K562 (cell line): ENCODE measurements at regions not wholly inside any gene's neighbourhood (a gene's known extent, or its start where the extent isn't known, plus 50 kb on each side); places are given as distances from the start of the nearest gene placed in this dataset.

Experiments
- ATAC-seq: fragments of 200-7000 bp; cut with Tn5 transposase; 3 replicates; pipeline ENCODE4 v1.9.1; 2020; ENCODE audit warnings: moderate library complexity
- BruUV-seq: library from RNA; stranded (reverse); fragments of 400-500 nt; replicated peaks from 2 replicates; lab custom pipeline; 2021; lab: Mats Ljungman, UMichigan
- CTCF ChIA-PET: fragments of 300-600 bp; formaldehyde crosslinking; extraction: SDS; loops from one replicate; lab custom pipeline; 2021; ENCODE audit warnings: low intra/inter-chr PET ratio; lab: Yijun Ruan, JAX
- POLR2A ChIA-PET: fragments of 300-600, 350-650 bp; sonication (Branson Sonifier 250); formaldehyde crosslinking; extraction: SDS; loops from one replicate; lab custom pipeline; 2021; ENCODE audit warnings: antibody characterized with exemption, inconsistent platforms; lab: Yijun Ruan, JAX
- DNase-seq, 4 experiments: peaks; one replicate each; pipeline versions ENCODE4 v3.0.0 to v3.0.0-alpha.2; 2011 to 2018; ENCODE audit warnings: low spot score in 3 of 4, mixed read lengths in 3 of 4; ENCODE audit errors: extremely low read depth in 1 of 4
- FAIRE-seq: peaks from 2 replicates; lab custom pipeline; 2011; peaks lifted over from hg19 to GRCh38; lab: Jason Lieb, UNC
- H2AFZ ChIP-seq: 2 replicates; pipeline ENCODE4 v1.6.0; 2011; ENCODE audit warnings: low read depth, low read length, control low read depth, inconsistent platforms
- H3K27ac ChIP-seq: fragments of 200-600 bp; 3 replicates; pipeline ENCODE4 v1.8.0; 2011; ENCODE audit warnings: low read depth, mild to moderate bottlenecking, control low read depth, inconsistent platforms, low read length, moderate library complexity, mixed read lengths; ENCODE audit errors: extremely low read depth
- H3K27me3 ChIP-seq, 2 experiments: fragments of 300-600 bp in 1 of 2; 2 replicates in 1 of 2; 3 replicates in 1 of 2; pipeline versions ENCODE4 v1.6.0 to v1.8.0; 2011; ENCODE audit warnings: inconsistent platforms in 2 of 2, low read length in 2 of 2, mild to moderate bottlenecking in 1 of 2, mixed read lengths in 1 of 2, moderate library complexity in 1 of 2; ENCODE audit not compliant: control insufficient read depth in 2 of 2, insufficient read depth in 2 of 2
- H3K36me3 ChIP-seq: fragments of 300-600 bp; 3 replicates; pipeline ENCODE4 v1.8.0; 2011; ENCODE audit warnings: mild to moderate bottlenecking, low read length, inconsistent platforms; ENCODE audit not compliant: control insufficient read depth, insufficient read depth
- H3K4me1 ChIP-seq, 2 experiments: fragments of 200-600 bp in 1 of 2; replicated peaks in 1 of 2; 2 replicates in 1 of 2; 3 replicates in 1 of 2; pipeline versions ENCODE4 v1.5.1 to v1.8.0; 2011; ENCODE audit warnings: inconsistent platforms in 2 of 2, low read length in 2 of 2, mild to moderate bottlenecking in 1 of 2, mixed read lengths in 1 of 2, moderate library complexity in 1 of 2; ENCODE audit not compliant: control insufficient read depth in 2 of 2, insufficient read depth in 2 of 2
- H3K4me2 ChIP-seq: 2 replicates; pipeline ENCODE4 v1.6.1; 2011; ENCODE audit warnings: low read length, control low read depth, inconsistent platforms, mixed read lengths; ENCODE audit not compliant: insufficient read depth
- H3K4me3 ChIP-seq: fragments of 200-600 bp; sonication (generic), shearing (Covaris generic); 2 replicates; pipeline ENCODE4 v1.5.1; 2016; ENCODE audit warnings: control low read depth, inconsistent platforms
- H3K79me2 ChIP-seq: fragments of 200-600 bp; 3 replicates; pipeline ENCODE4 v1.8.0; 2011; ENCODE audit warnings: low read length, inconsistent platforms; ENCODE audit not compliant: control insufficient read depth, insufficient read depth
- H3K9ac ChIP-seq, 2 experiments: 2 replicates each; pipeline versions ENCODE4 v1.6.0 to v1.6.1; 2011; ENCODE audit warnings: low read depth in 2 of 2, low read length in 2 of 2, control low read depth in 1 of 2, inconsistent platforms in 1 of 2, mild to moderate bottlenecking in 1 of 2, mixed read lengths in 1 of 2; ENCODE audit not compliant: insufficient read depth in 1 of 2
- H3K9me1 ChIP-seq: one replicate; pipeline ENCODE4 v1.6.0; 2011; ENCODE audit warnings: inconsistent platforms, mild to moderate bottlenecking, low read length, moderate library complexity; ENCODE audit not compliant: control insufficient read depth, insufficient read depth
- H3K9me3 ChIP-seq: replicated peaks from 2 replicates; pipeline ENCODE4 v1.5.1; 2011; ENCODE audit warnings: low read depth, low read length, inconsistent platforms; ENCODE audit not compliant: control insufficient read depth, insufficient read depth
- H4K20me1 ChIP-seq: replicated peaks from 2 replicates; pipeline ENCODE4 v1.6.1; 2011; ENCODE audit warnings: low read length, inconsistent platforms, mixed read lengths; ENCODE audit not compliant: control insufficient read depth, insufficient read depth
- NFIC ChIP-seq: fragments of 450-650 bp; IDR thresholded peaks from 2 replicates; pipeline ENCODE4 v1.6.1; 2017; ENCODE audit warnings: mild to moderate bottlenecking, inconsistent platforms
- RERE ChIP-seq: sonication (generic); formaldehyde crosslinking; IDR thresholded peaks from 2 replicates; pipeline ENCODE4 v1.8.0; 2023; ENCODE audit warnings: missing genetic modification reagents, mild to moderate bottlenecking, borderline replicate concordance
- WGBS: fragments of 100-300 bp; shearing (Covaris generic); methylation state at CpG from one replicate; pipeline ENCODE4 v1.1.6; 2016; ENCODE audit warnings: low coverage, mixed read lengths; ENCODE audit not compliant: insufficient coverage; ENCODE audit errors: missing lambda C conversion rate; 5-methylcytosine and 5-hydroxymethylcytosine counted together
- in situ Hi-C: fragments of 300-500 bp; cut with MboI; formaldehyde crosslinking; loops from 4 replicates; pipeline ENCODE4 v1.15.0; 2018; ENCODE audit warnings: inconsistent platforms, mixed read lengths
- intact Hi-C: fragments of 100-400 bp; cut with micrococcal nuclease; formaldehyde crosslinking; loops from 2 replicates; pipeline ENCODE4 v1.14.2; 2022

- Histone ChIP-seq H3K9me3 (no peaks in the 10 kb centered on the region), H3K4me1 (no peaks in the 10 kb centered on the region), H3K27me3 (peaks cover 29 to 40% of the 10 kb centered on the region in 2 experiments), H3K9me1 (no peaks in the 10 kb centered on the region), H3K4me3 (no peak overlapping the region), H4K20me1 (no peaks in the 10 kb centered on the region), H3K4me2 (no peak overlapping the region), H3K9ac (no peak overlapping the region), H3K79me2 (no peaks in the 10 kb centered on the region), H2AFZ (no peak overlapping the region), H3K27ac (no peak overlapping the region), H3K36me3 (no peaks in the 10 kb centered on the region)
- FAIRE-seq (no peak), DNase-seq (no peak), ATAC-seq (no peak)
- BruUV-seq = no TSS peak
- intact Hi-C loops = no loop called here
- POLR2A ChIA-PET = interaction anchor here (0.7 kb wide), 1 partner anchor 396 kb away, joined by 3 read pairs; no protein-coding TSS in a partner anchor
- WGBS = 13% methylated on average over 3 of the region's 3 CpGs
- in situ Hi-C loops = no loop called here
- CTCF ChIA-PET = no interaction called here
- no peak for TF ChIP-seq RERE (CRISPR knock-in tag)
- TF ChIP-seq NFIC = peak; percentile 79
Observed at GRCh38 chr1:112776688-112777087, 61.6 kb upstream of the PPM1J start.
